GM21786 (cell line): ENCODE measurements at regions not wholly inside any gene's neighbourhood (a gene's known extent, or its start where the extent isn't known, plus 50 kb on each side); places are given as distances from the start of the nearest gene placed in this dataset.

Experiments
- ATAC-seq: cut with Tn5 transposase; IDR thresholded peaks from one replicate; pipeline ENCODE4 v1.9.1; 2021; ENCODE audit not compliant: unreplicated experiment

DNA sequence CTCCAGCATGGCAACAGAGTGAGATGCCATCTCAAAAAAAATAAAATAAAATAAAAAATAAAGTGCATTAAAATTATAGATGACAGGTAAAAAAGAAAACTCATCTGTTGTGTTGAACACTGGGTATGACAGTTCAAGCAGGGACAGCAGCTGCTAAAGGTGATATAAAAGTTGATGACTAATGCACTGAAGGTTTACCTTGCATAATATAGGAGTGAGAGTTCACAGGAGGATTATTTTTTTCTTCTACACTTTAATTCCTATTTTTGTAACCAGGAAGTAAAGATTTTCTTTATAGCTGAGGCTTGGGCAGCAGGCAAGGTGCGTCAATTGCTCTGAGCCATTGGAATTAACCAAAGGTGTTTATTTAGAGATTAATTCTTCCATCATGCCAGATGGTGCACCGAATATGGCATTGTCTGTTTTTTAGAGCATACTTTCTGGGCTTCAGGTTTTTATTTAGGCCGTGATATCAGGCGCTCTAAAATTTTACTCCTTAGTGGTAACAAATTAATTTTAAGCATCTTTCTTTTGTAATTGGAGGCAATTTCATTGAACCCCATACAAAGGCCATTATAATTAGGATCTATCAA is 337.0 kb upstream of the SLC10A2 start:
- ATAC-seq, result no peak

DNA sequence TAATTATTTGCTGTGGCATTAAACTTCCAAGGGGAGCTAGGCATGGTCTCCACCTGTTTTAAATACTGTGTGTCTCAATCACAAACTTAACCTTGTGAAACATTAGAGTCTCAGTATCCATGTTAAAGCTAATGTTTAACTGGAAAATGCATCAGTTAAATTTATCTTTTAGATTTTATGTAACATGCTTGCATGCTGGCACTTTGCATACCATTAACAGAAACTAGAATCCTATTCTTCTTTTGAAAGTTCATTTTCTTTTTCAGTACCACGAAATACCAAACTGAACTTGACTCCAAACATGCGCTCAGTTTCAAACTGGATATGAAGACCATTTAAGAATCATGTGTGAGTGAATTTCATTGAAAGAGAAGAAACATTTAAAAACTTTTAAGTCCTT is 328.9 kb upstream of the SLC10A2 start:
- no peak for ATAC-seq

DNA sequence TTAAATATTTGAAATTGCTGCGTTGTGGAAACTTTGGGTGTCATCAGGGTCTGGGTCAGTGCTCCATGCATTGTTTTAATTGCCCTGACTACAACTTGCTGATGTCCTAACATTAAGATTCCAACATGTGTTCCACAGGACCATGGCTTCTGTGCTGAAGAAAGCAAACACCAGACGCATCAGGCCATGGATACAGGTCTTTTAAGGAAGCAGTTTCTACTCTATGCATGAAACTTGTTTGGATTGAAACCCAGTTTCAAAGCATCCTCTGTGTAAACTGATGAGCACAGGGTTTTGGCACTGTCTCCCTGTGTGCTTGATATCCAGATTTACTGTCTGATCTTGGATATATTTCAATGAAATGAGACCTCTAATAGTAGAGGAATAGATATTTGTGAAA is 328.4 kb upstream of the SLC10A2 start:
- ATAC-seq, result no peak

DNA sequence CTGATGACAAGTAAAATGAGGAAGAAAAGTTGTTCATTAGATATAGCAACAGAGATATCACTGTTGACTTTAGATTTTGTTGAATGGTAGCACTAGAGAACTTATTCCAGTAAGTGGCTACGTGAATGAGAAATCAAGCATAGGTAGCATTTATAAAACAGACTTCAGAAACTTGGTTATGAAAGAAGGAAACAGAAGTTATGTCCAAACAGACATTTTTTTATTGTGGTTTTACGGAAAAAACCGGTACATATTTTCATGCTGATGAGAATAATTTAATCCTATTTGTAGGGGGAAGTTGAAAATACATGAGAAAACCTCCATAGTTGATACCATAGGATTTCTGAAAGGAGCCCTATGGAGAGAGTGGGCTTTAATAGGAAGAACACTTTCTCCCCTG is 325.7 kb upstream of the SLC10A2 start:
- ATAC-seq, result no peak

DNA sequence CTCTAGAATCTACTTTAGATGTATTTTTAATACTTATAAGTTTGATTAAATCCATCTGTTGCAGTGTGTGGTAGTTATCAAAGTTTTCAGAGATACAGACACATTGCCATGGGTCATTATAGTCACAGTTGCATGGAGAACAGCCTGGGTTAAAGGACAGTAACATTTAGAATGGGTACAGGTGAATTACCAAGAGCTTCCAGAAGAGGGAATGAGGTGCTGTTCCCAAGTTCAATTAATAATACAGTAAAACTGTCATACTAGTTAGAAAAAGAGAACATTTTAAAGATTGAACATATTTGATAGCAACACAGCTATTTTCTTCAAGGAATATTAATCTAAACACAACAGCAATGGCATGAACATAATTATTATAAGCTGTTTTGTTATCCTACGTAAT is 322.6 kb upstream of the SLC10A2 start:
- ATAC-seq, result no peak

DNA sequence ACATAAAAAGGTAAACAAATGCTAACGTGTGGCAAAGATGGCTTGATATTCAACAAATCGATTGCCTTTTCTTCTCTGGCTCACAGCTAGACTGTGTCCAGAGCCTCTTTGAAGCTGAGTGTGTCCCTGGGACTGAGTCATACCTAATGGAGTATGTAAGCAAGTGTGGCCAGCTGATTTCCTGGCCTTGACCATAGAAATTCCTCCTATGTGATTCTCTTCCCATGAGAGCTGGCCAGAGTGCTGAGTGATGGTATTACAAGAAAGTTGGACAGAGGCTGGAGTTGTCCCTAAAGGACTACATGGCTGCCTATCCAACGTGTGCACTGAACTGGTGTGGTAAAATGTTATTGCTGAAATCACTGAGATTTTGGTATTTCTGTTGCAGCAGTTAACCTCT is 320.1 kb upstream of the SLC10A2 start:
- ATAC-seq, result no peak

DNA sequence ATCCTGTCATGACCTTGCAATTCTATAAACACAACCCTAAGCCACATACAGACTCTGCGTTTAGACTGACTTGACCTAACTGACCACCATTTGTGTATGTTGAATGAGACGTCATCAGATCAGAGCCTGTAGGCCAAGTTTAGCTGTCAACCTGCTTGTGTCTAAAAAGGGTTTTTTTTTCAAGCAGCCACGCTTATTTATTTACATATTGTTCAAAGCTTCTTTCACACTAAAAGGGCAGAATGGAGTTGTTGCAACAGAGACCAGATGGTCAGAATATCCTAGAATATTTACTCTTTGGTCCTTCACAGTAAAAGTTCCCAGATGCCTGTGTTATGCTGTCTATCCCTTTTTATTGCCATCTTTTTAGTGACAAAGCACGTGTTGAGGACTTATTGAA is 307.7 kb upstream of the SLC10A2 start:
- ATAC-seq, result no peak

DNA sequence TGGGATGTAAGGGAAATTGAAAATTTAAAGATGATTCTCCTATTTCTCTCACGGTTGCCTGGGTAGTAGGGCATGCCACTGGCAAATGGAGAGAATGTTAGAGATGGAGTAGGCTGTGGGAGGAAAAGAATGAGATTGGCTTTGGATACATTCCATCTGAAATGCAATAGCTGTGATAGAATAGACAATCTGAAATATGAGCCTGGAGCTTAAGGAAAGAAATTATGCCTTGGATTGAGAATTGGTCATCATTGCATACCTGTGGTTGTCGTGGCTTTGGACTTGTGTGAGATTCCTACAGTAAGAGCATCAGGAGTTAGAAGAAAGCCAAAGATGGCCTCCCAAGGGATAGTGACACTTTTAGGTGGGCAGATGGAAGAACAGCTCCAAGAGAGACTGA is 305.1 kb upstream of the SLC10A2 start:
- no peak for ATAC-seq

DNA sequence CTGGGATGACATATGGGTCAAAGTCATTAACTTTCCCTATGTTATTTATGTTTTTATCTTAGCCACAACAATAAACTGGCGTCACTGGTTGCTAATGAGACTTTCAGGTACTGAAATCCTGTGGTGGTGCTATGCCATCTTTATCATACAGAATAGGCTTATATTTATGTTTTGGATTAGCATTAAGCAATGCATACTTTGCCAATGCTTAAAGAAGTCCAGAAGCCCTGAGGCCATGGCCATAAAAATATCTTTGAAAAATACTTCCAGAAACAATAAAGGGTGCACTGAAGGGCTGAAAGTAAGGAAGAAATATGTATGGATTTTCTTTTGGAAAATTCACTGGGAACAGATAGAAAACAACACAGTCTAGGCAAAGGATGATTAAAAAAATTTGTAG is 304.6 kb upstream of the SLC10A2 start:
- ATAC-seq, result no peak

DNA sequence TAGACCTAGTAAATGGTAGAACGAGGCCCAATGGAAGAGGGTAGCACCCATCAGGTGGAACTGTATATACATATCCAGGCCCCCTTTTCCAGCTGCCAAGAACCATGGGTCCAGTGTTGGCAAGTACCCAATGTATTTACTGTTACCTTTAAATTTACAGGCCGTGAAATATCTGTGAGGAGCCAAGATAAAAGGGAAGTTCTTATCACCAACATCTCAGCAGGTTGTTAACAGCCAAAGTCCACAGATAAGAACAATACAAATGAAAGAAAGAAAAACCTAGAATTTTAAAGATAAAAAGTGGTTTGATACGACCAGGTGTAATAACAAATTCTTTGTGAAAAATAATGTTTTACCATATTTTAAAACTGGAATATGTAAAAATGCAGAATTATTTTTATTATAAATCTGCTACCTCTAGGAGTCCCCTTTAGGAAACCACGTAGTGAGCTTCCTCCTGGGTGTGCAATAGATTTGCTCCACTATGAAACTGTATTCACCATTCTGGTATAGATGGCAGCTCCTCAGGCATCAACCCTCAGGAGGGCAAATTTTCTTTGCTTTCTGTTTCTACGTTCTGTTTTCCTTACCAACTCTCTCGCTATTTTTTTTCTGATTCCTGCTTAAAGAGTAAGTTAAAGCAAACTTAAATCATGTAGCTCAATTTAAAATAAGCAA is 292.2 kb upstream of the SLC10A2 start:
- no peak for ATAC-seq

DNA sequence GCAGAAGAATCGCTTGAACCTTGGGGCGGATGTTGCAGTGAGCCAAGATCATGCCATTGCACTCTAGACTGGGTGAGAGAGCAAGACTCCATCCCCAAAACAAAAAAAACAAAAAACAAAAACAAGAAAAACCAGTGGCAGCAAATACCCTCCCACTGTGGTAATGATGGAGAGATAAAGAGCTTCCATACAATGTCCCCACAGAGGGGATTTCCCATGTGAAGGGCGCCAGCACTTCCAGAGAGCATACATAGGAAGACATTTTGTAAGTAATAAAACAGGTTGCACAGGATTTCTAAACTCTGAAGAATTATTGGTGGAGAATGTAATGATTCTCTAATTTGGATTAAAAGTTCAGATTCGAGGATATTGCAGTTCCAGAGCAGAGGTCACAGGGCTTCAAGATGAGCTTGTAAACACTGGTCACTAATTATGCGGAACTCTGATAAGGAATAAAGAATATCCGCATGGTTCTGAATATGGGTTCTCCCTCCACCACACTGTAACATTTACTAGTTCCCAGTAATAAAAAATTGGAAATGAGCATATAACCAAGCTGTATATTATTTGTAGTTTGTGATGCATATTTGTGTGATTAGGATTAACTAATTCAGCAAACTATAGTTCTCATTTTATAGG is 290.1 kb upstream of the SLC10A2 start:
- ATAC-seq, result no peak

DNA sequence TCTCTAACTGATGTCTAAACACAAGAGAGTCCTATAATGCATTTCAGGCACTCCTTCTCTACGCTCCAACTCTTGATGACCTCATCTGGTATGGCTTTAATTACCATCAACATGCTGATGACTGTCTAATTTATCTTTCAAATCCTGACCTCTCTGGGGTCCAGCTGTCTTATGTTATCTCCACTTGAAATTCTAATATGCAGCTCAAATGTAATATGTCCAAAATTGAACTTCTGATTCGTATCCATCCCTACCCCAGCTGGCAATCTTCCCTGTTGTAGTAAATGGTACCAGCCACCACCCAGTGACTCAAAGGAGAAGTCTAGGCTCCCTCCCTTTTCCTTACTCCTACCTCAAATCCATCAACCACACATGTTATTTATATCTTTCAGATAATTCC is 288.0 kb upstream of the SLC10A2 start:
- no peak for ATAC-seq

DNA sequence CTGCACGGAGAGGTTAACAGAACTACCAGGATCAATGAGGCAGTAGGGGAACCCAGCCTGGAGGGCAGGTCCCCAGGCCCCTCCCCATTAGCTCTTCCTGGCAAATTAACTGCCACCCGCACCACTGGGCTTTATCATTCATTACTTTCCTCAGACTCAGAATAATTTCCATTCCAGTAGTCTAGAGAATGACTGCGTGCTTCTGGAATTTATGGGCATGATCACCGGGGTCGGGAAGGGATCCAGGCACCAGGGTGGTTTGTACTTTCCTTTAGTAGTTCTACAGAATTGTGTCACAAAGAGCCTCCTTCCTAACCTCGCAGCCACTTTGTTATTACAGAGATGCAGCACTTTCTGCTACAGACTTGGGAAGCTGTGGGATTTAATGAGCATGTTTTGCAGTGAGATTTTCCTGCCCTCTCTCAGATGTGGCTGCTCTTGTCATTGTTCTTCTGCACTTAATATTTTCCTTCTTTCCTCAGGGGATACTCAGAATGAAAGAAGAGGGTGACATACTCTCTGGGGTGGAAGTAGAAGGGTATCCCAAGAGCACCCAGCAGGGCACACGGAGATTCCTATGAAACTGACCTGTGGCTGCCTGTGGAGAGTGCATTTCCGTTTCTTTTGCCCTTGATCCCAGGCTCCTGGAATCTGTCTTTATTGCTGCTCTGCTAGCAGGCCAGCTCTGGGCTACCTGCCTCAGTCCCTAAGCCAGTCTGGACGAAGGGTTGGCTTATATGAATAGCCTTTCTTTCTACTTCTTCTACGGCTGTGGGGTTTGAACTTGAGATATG is 285.0 kb upstream of the SLC10A2 start:
- no peak for ATAC-seq

DNA sequence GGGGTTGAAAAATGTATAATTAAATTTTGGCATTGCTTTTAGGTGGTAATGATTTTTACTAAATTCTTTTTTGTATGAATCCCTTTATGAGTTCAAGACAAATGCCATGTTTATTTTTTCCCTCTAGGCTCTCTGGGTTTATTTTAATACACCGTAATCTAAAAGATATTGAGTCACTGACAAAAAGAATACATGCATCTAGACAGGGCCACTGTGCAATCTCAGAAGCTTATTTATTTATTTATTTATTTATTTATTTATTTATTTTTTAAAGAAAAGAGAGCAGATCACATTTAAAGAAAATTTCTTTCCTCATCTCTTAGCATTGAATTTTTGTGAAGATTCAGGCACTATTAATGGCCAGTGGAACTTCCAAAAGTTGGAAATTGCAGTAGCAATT is 283.9 kb upstream of the SLC10A2 start:
- ATAC-seq, result no peak

DNA sequence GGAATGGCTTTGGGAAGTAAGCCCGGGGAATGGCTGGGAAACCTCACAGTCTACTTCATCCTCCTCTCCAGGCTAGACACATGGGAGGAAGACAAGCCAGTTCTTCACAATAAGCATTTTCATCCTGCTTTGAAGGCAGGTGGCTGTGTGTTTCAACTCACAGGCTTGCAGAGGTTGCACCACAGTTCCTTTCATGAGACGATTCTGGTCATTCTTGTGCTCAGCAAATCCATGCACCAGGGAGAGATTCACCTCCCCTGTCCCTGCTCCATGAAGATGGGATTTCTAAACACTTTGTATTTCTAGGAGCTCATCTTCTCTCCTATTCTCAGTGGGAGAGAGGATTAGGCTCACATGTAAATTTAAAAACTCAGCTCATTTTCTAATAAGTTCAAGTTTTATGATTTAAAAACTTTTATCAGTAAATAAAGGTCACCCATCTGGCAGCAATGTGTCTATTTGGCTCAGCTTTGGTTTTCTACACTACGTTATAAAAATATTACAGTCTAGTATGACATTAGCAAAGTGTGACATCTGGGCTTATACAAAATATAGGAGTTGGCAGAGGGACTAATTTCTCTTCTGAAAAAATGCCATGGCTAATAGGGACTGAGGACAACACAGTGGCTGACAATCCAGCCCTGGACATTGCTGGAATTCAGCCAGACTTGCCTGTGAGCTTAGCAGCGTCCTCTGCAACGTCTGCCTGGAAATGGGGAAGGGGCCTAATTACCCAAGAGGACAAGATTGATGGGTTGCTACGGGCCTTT is 283.2 kb upstream of the SLC10A2 start:
- no peak for ATAC-seq

DNA sequence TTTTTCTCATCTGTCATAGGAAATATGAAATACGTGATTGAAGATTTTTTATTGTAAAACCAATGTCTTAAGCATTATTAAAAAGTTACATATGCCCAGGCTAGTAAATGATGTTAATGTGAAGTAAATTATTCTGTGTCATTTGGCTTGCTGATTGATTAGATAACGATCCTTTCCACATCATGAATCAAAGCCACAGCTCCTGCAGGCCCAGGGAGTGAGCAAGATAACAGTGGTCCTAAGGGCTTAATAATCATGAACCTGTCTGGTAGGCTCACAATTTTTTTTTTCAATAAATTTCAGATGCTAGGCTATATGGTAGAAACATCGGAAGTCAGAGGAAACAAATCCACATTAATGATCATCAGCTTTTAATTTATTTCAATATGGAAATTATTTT is 269.0 kb upstream of the SLC10A2 start:
- ATAC-seq, result no peak

DNA sequence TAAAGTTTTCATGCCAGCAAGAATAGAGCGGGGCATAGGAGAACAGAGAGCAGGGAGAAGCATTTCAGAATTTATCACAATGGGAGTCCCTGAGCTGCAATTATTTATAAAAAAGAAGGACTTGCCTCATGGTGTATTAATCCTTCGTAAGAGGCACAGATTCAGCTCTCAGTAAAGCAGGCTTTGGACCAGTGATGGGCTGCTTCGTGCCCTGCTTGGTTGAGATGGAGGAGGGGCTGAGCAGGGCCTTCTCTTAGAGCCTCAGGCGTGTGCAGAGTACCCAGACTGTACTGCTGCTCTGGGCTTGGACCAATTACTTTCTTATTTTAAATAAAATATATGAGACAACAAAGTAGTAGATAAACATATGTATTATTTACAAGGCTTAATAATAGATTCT is 265.7 kb upstream of the SLC10A2 start:
- no peak for ATAC-seq

DNA sequence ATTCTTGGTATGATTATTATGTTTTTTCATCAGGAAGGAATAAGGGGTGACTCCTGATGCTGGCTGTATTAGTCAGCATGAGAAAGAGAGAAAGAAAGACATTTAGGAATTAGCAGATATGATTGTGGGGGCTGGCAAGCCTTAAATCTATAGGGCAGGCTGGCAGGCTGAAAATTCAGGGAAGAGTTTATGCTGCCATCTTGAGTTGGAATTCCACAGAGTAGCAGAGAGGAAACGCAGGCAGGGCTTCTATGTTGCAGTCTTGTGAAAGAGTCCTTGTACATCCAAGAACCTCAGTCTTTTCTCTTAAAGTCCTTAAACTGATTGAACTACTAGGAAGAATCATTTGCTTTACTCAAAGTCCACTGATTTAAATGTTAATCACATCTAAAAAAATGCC is 262.7 kb upstream of the SLC10A2 start:
- no peak for ATAC-seq

DNA sequence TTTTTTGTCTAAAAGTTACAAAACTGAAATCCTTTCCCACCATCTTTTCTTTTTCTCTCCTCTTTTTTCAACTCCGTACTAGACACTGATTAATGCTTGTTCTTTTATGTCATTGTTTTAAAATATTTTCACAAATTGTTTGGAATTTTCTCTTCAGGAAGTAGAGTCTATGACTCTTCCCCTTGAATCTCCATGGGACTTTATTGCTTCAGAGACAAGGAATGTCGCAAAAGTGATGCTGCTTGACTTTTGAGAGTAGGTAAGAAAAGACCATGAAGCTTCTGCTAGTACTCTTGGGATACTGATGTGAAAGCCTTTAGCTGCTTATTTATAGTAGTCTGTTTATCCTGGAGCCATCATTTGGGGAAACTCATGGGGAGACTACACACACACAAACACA is 260.1 kb upstream of the SLC10A2 start:
- ATAC-seq, result no peak

DNA sequence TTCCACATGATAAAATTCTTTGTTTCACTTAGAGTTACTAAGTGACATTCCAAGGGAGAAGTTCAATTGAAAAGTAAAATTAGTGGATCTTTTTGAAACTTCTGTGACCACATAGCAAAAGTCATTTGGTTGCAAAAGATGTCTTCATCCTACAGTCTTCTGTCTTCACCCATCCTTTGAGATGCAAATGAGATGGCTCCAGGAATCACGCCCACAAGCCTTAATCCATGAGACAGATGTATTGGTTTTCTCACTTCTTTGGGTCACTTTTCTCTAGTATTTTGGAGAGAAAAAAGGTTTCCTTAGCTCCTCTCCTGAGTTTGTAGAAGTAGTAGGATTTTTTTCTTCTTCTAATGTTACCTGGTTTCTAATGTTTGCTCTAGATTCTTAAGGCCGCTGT is 259.5 kb upstream of the SLC10A2 start:
- ATAC-seq, result no peak

DNA sequence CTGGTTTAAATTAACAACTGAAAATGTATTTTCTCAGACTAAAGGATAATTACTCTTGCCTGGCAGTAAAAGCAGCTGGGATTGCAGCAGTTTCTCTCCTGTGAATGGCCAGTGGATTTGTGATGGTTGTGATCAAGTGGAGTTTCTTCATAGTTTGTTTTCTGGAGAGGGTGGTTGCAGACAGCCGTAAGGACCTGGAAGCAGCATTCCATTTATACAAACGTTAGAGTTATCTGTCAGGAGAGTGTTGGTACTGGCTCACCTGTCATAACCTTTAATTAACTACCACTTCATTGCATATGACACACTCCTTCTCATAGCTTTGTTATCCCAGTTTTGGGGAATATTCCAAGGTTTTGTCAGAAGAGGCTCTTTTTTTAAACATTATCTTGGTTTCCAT is 258.4 kb upstream of the SLC10A2 start:
- no peak for ATAC-seq
